H9 (cell line): ENCODE measurements at regions not wholly inside any gene's neighbourhood (a gene's known extent, or its start where the extent isn't known, plus 50 kb on each side); places are given as distances from the start of the nearest gene placed in this dataset.

ENCODE experiments used
- DNase-seq: peaks from one replicate; pipeline ENCODE4 v3.0.0-alpha.2; 2017
- H2AFZ ChIP-seq: one replicate; pipeline ENCODE4 v1.6.1; 2013; ENCODE audit warnings: mild to moderate bottlenecking, low read length, control low read depth, moderate library complexity
- H2AK5ac ChIP-seq: 2 replicates; pipeline ENCODE4 v1.6.1; 2013; ENCODE audit warnings: low read length, control low read depth, mixed read lengths; ENCODE audit not compliant: insufficient read length
- H2BK120ac ChIP-seq: one replicate; pipeline ENCODE4 v1.6.1; 2013; ENCODE audit warnings: low read depth, mild to moderate bottlenecking, low read length, control low read depth, inconsistent platforms; ENCODE audit not compliant: poor library complexity, severe bottlenecking
- H2BK12ac ChIP-seq: 2 replicates; pipeline ENCODE4 v1.6.1; 2013; ENCODE audit warnings: low read length, control low read depth, mixed read lengths, low read depth; ENCODE audit not compliant: insufficient read length
- H2BK15ac ChIP-seq: 2 replicates; pipeline ENCODE4 v1.6.1; 2013; ENCODE audit warnings: low read depth, low read length, control low read depth
- H2BK20ac ChIP-seq: one replicate; pipeline ENCODE4 v1.6.1; 2013; ENCODE audit warnings: low read depth, mild to moderate bottlenecking, low read length, control low read depth, inconsistent platforms; ENCODE audit not compliant: poor library complexity, severe bottlenecking
- H2BK5ac ChIP-seq: 2 replicates; pipeline ENCODE4 v1.6.1; 2013; ENCODE audit warnings: low read length, control low read depth, mixed read lengths; ENCODE audit not compliant: insufficient read length
- H3K14ac ChIP-seq: 2 replicates; pipeline ENCODE4 v1.6.1; 2013; ENCODE audit warnings: low read length, control low read depth; ENCODE audit not compliant: insufficient read depth
- H3K18ac ChIP-seq: 2 replicates; pipeline ENCODE4 v1.6.1; 2013; ENCODE audit warnings: low read depth, mild to moderate bottlenecking, mixed read lengths, low read length, control low read depth; ENCODE audit not compliant: insufficient read length
- H3K23ac ChIP-seq: 2 replicates; pipeline ENCODE4 v1.6.1; 2013; ENCODE audit warnings: low read length, control low read depth, mixed read lengths, low read depth; ENCODE audit not compliant: insufficient read length
- H3K23me2 ChIP-seq: 2 replicates; pipeline ENCODE4 v1.6.1; 2013; ENCODE audit warnings: low read depth, mild to moderate bottlenecking, mixed read lengths, low read length, control low read depth; ENCODE audit not compliant: insufficient read length, poor library complexity, severe bottlenecking
- H3K27ac ChIP-seq: 2 replicates; pipeline ENCODE4 v1.5.1; 2013; ENCODE audit warnings: low read length, control low read depth, mixed read lengths, low read depth; ENCODE audit not compliant: insufficient read length
- H3K27me3 ChIP-seq: 2 replicates; pipeline ENCODE4 v1.6.1; 2013; ENCODE audit warnings: low read length, control low read depth, inconsistent platforms; ENCODE audit not compliant: insufficient read depth
- H3K4ac ChIP-seq: 2 replicates; pipeline ENCODE4 v1.6.1; 2013; ENCODE audit warnings: low read depth, mild to moderate bottlenecking, control low read depth, inconsistent platforms, low read length, moderate library complexity
- H3K4me1 ChIP-seq: 2 replicates; pipeline ENCODE4 v1.6.1; 2013; ENCODE audit warnings: low read length, control low read depth, inconsistent platforms; ENCODE audit not compliant: insufficient read depth
- H3K4me2 ChIP-seq: 2 replicates; pipeline ENCODE4 v1.6.1; 2013; ENCODE audit warnings: low read length, control low read depth, mixed read lengths; ENCODE audit not compliant: insufficient read length, insufficient read depth
- H3K56ac ChIP-seq: 2 replicates; pipeline ENCODE4 v1.6.1; 2013; ENCODE audit warnings: low read depth, mild to moderate bottlenecking, mixed read lengths, low read length, control low read depth; ENCODE audit not compliant: insufficient read length
- H3K79me1 ChIP-seq: 2 replicates; pipeline ENCODE4 v1.6.1; 2013; ENCODE audit warnings: low read depth, mild to moderate bottlenecking, moderate library complexity, low read length, control low read depth, inconsistent platforms; ENCODE audit not compliant: insufficient read depth, poor library complexity, severe bottlenecking
- H3K79me2 ChIP-seq: 2 replicates; pipeline ENCODE4 v1.6.1; 2013; ENCODE audit warnings: low read length, control low read depth, inconsistent platforms; ENCODE audit not compliant: insufficient read depth
- H3K9ac ChIP-seq: 2 replicates; pipeline ENCODE4 v1.6.1; 2013; ENCODE audit warnings: low read length, control low read depth, mixed read lengths; ENCODE audit not compliant: insufficient read length; ENCODE audit errors: extremely low read depth
- H3K9me3 ChIP-seq: one replicate; pipeline ENCODE4 v1.6.1; 2013; ENCODE audit warnings: low read depth, low read length, inconsistent platforms; ENCODE audit not compliant: control insufficient read depth
- H3T11ph ChIP-seq: one replicate; pipeline ENCODE4 v1.6.1; 2013; ENCODE audit warnings: mild to moderate bottlenecking, low read length, control low read depth, inconsistent platforms
- H4K20me1 ChIP-seq: one replicate; pipeline ENCODE4 v1.6.1; 2013; ENCODE audit not compliant: control insufficient read depth, insufficient read length, insufficient read depth
- H4K5ac ChIP-seq: 2 replicates; pipeline ENCODE4 v1.6.1; 2013; ENCODE audit warnings: low read depth, mild to moderate bottlenecking, mixed read lengths, low read length, control low read depth; ENCODE audit not compliant: insufficient read length
- H4K8ac ChIP-seq: replicated peaks from 2 replicates; pipeline ENCODE4 v1.6.1; 2013; ENCODE audit warnings: low read length, control low read depth, mixed read lengths, low read depth; ENCODE audit not compliant: insufficient read length
- H4K91ac ChIP-seq: 2 replicates; pipeline ENCODE4 v1.6.1; 2013; ENCODE audit warnings: low read depth, mild to moderate bottlenecking, moderate library complexity, mixed read lengths, low read length, control low read depth; ENCODE audit not compliant: insufficient read length
- H3K27ac Mint-ChIP-seq, 3 experiments: 2 replicates in 2 of 3; 3 replicates in 1 of 3; pipeline ENCODE4 v1.8.0; 2020 to 2021; ENCODE audit warnings: mixed read lengths in 3 of 3, mild to moderate bottlenecking in 1 of 3, moderate library complexity in 1 of 3
- H3K27me3 Mint-ChIP-seq: 2 replicates; pipeline ENCODE4 v1.8.0; 2021; ENCODE audit warnings: low read depth, mild to moderate bottlenecking, moderate library complexity, mixed read lengths
- H3K36me3 Mint-ChIP-seq, 3 experiments: 2 replicates in 2 of 3; 3 replicates in 1 of 3; pipeline ENCODE4 v1.8.0; 2020 to 2021; ENCODE audit warnings: low read depth in 3 of 3, mixed read lengths in 3 of 3; ENCODE audit not compliant: insufficient read depth in 1 of 3
- H3K4me1 Mint-ChIP-seq, 2 experiments: 2 replicates each; pipeline ENCODE4 v1.8.0; 2020; ENCODE audit warnings: mixed read lengths in 2 of 2
- H3K4me3 Mint-ChIP-seq, 2 experiments: 2 replicates in 1 of 2; 3 replicates in 1 of 2; pipeline ENCODE4 v1.8.0; 2020 to 2021; ENCODE audit warnings: mild to moderate bottlenecking in 2 of 2, mixed read lengths in 2 of 2, moderate library complexity in 1 of 2
- H3K9me3 Mint-ChIP-seq, 2 experiments: 2 replicates in 1 of 2; 3 replicates in 1 of 2; pipeline ENCODE4 v1.8.0; 2020; ENCODE audit warnings: mild to moderate bottlenecking in 2 of 2, mixed read lengths in 2 of 2, moderate library complexity in 1 of 2
- WGBS: extraction: QIAGEN DNeasy Blood & Tissue Kit; methylation state at CpG from one replicate; pipeline ENCODE4 v1.1.7; 2013; ENCODE audit warnings: missing lambda C conversion rate, low lambda C conversion rate, mixed read lengths; ENCODE audit not compliant: insufficient read length; ENCODE audit errors: extremely low coverage; 5-methylcytosine and 5-hydroxymethylcytosine counted together
- TF ChIP-seq, protein P1 (sequence below): fragments of 200-600 bp; sonication (generic); conservative IDR thresholded peaks from 3 replicates; pipeline ENCODE4 v1.8.0; 2021; ENCODE audit warnings: antibody characterized with exemption, mild to moderate bottlenecking

GRCh38 chr6:113731541-113731940 is 125.6 kb upstream of the MARCKS start:
- H4K8ac ChIP-seq: no peak overlapping the region
- H3K9me3 ChIP-seq: no peaks in the 10 kb centered on the region
- Mint-ChIP-seq H3K9me3 (no peaks in the 10 kb centered on the region), H3K27me3 (no peaks in the 10 kb centered on the region), H3K27ac (no peak overlapping the region), H3K4me3 (no peak overlapping the region), H3K36me3 (no peaks in the 10 kb centered on the region), H3K4me1 (peaks cover 0 to 7% of the 10 kb centered on the region in 2 experiments; a peak in 2 of 4 replicates)
- no peaks in the 10 kb centered on the region for H3K27me3 ChIP-seq
- no peak overlapping the region for H3K56ac ChIP-seq
- no peak overlapping the region for H3K9ac ChIP-seq
- no peak overlapping the region for H2BK120ac ChIP-seq
- H2BK15ac ChIP-seq: no peak overlapping the region
- no peak overlapping the region for H3K4me2 ChIP-seq
- H3K27ac ChIP-seq: no peak overlapping the region
- no CpG with 5 or more reads among the region's 3 CpGs for WGBS
- H4K91ac ChIP-seq: no peak overlapping the region
- H3T11ph ChIP-seq: no peak overlapping the region
- H3K18ac ChIP-seq: no peak overlapping the region
- no peak overlapping the region for H2BK12ac ChIP-seq
- H4K20me1 ChIP-seq: no peaks in the 10 kb centered on the region
- no peak overlapping the region for H4K5ac ChIP-seq
- TF ChIP-seq, protein P1, sequence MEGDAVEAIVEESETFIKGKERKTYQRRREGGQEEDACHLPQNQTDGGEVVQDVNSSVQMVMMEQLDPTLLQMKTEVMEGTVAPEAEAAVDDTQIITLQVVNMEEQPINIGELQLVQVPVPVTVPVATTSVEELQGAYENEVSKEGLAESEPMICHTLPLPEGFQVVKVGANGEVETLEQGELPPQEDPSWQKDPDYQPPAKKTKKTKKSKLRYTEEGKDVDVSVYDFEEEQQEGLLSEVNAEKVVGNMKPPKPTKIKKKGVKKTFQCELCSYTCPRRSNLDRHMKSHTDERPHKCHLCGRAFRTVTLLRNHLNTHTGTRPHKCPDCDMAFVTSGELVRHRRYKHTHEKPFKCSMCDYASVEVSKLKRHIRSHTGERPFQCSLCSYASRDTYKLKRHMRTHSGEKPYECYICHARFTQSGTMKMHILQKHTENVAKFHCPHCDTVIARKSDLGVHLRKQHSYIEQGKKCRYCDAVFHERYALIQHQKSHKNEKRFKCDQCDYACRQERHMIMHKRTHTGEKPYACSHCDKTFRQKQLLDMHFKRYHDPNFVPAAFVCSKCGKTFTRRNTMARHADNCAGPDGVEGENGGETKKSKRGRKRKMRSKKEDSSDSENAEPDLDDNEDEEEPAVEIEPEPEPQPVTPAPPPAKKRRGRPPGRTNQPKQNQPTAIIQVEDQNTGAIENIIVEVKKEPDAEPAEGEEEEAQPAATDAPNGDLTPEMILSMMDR: no peak
- no peak for DNase-seq
- H3K79me1 ChIP-seq: no peaks in the 10 kb centered on the region
- no peak overlapping the region for H2BK5ac ChIP-seq
- no peak overlapping the region for H2BK20ac ChIP-seq
- H3K23me2 ChIP-seq: no peaks in the 10 kb centered on the region
- no peak overlapping the region for H2AFZ ChIP-seq
- no peak overlapping the region for H3K4ac ChIP-seq
- H3K4me1 ChIP-seq: no peaks in the 10 kb centered on the region
- no peak overlapping the region for H3K14ac ChIP-seq
- H2AK5ac ChIP-seq: no peak overlapping the region
- no peak overlapping the region for H3K23ac ChIP-seq
- H3K79me2 ChIP-seq: no peaks in the 10 kb centered on the region
